ENCODE measurements at regions not wholly inside any gene's neighbourhood (a gene's known extent, or its start where the extent isn't known, plus 50 kb on each side); places are given as distances from the start of the nearest gene placed in this dataset.

DNA sequence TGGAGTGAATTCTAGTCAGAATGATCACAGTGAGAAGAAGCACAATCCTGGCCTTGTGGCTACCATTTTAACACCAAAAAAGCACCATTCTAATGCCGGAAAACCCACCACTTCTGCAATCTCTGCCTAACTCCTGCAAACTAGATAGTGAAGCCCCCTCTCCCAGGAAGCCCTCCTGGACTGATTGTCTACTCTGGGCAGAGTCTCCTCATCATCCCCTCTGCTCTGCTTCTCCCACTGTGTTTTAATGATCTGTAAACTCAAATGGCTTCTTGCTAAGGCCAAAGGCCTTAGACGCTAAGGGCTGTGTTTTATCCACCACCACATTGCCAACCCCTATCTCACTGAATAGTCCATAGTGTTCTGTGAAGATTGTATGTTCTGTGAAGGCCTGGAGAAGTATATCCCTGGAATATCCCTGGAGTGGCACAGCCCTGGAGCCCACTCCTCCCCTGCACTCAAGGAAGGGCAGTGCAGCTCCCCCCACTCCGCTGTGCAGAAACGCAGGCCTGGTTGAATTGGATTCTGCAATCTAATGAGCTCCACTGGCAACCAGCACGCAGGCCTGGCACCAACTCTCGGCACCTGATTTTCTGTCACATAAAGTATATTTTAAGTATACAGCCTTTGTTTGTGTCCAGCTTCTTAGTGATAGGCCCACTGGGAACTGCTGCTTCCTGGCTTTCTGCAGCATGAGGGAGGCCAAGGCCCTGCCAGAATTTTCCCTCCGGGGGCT, 126.3 kb downstream of the ATPSCKMT start:
- Histone ChIP-seq H3K36me3 (no peaks in the 10 kb centered on the region), H3K27ac (no peak overlapping the region), H3K4me1 (no peaks in the 10 kb centered on the region), H3K9me3 (no peaks in the 10 kb centered on the region), H3K27me3 (no peaks in the 10 kb centered on the region), H3K4me3 (no peak overlapping the region)
- no peak for DNase-seq
- intact Hi-C loops (cut with DNase I; ENCODE audit: low total_unique reads) = no loop called here
- TF ChIP-seq CTCF (IDR thresholded peaks at IDR 0.05) = no peak
- no peak for TF ChIP-seq POLR2A (IDR thresholded peaks at IDR 0.05)

- H3K27me3 ChIP-seq = no peaks in the 10 kb centered on the region
- H3K4me3 ChIP-seq = no peak overlapping the region
- no peaks in the 10 kb centered on the region for H3K4me1 ChIP-seq
- no peak for DNase-seq
- no peaks in the 10 kb centered on the region for H3K9me3 ChIP-seq
- TF ChIP-seq POLR2A (IDR thresholded peaks at IDR 0.05) (no peak), CTCF (IDR thresholded peaks at IDR 0.05) (no peak)
- intact Hi-C loops (cut with DNase I; ENCODE audit: low total_unique reads) = no loop called here
- H3K36me3 ChIP-seq = no peaks in the 10 kb centered on the region
- H3K27ac ChIP-seq = no peak overlapping the region
These were observed 127.5 kb downstream of the ATPSCKMT start for GRCh38 chr5:10122076-10122726.

DNA sequence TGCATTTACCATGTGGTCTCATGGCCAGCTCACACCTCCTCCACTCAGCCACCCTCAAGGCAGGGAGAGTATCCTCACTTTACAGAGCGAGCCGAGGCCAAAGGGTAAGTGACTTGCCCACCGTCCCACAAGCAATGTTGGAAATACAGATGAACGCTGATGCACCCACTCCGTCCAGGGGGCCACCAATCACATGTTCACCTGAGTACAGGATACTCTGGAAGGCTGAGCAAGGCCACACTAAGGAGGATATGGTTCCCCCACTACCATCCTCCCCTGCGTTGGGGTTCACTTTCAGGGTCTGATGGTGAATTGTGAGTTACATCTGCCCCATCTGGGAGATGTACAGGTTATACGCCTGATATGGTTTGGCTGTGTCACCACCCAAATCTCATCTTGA, 128.8 kb downstream of the ATPSCKMT start:
- no peaks in the 10 kb centered on the region for H3K4me1 ChIP-seq
- H3K36me3 ChIP-seq = no peaks in the 10 kb centered on the region
- H3K27me3 ChIP-seq = no peaks in the 10 kb centered on the region
- H3K27ac ChIP-seq = no peak overlapping the region
- intact Hi-C loops (cut with DNase I; ENCODE audit: low total_unique reads) = no loop called here
- TF ChIP-seq POLR2A (IDR thresholded peaks at IDR 0.05) (no peak), CTCF (IDR thresholded peaks at IDR 0.05) (no peak)
- H3K4me3 ChIP-seq = no peak overlapping the region
- H3K9me3 ChIP-seq = no peaks in the 10 kb centered on the region
- no peak for DNase-seq

GRCh38 chr5:10118150-10118549, 131.5 kb downstream of the ATPSCKMT start:
- no peaks in the 10 kb centered on the region for H3K36me3 ChIP-seq
- DNase-seq = no peak
- TF ChIP-seq CTCF (IDR thresholded peaks at IDR 0.05) = no peak
- no peak for TF ChIP-seq POLR2A (IDR thresholded peaks at IDR 0.05)

DNA sequence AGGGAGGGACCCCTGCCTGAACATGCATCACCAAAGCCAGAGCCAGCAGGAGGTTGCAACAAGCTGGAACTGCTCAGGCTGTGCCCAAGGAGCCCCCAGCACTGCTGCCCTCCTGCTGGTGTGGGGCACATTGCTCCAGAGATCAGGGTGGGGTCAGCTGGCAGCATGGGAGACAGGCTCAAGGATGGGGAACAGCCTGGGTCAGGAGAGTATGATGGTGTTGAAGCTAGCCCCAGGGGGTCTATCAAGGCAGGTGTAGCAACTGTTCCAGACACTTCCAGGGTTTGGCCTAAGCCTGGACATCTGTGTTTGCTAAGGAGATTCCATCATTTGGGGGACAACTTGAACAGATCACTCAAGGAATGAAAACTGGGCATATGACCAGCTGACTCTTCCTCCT, 133.1 kb downstream of the ATPSCKMT start:
- H3K4me1 ChIP-seq = no peaks in the 10 kb centered on the region
- H3K36me3 ChIP-seq = no peaks in the 10 kb centered on the region
- no peaks in the 10 kb centered on the region for H3K9me3 ChIP-seq
- no peaks in the 10 kb centered on the region for H3K27me3 ChIP-seq
- no peak overlapping the region for H3K27ac ChIP-seq
- H3K4me3 ChIP-seq = no peak overlapping the region
- intact Hi-C loops (cut with DNase I; ENCODE audit: low total_unique reads) = no loop called here
- DNase-seq = no peak
- TF ChIP-seq CTCF (IDR thresholded peaks at IDR 0.05) (no peak), POLR2A (IDR thresholded peaks at IDR 0.05) (no peak)

More at GRCh38 chr5:10118150-10118549, 131.5 kb downstream of the ATPSCKMT start:
- Histone ChIP-seq H3K9me3 (no peaks in the 10 kb centered on the region), H3K4me3 (no peak overlapping the region), H3K27ac (no peak overlapping the region), H3K27me3 (no peaks in the 10 kb centered on the region), H3K4me1 (no peaks in the 10 kb centered on the region)
- intact Hi-C loops (cut with DNase I; ENCODE audit: low total_unique reads) = no loop called here

Data from uterus (tissue), 3 donors.